ENCODE measurements at regions not wholly inside any gene's neighbourhood (a gene's known extent, or its start where the extent isn't known, plus 50 kb on each side); places are given as distances from the start of the nearest gene placed in this dataset.

DNA sequence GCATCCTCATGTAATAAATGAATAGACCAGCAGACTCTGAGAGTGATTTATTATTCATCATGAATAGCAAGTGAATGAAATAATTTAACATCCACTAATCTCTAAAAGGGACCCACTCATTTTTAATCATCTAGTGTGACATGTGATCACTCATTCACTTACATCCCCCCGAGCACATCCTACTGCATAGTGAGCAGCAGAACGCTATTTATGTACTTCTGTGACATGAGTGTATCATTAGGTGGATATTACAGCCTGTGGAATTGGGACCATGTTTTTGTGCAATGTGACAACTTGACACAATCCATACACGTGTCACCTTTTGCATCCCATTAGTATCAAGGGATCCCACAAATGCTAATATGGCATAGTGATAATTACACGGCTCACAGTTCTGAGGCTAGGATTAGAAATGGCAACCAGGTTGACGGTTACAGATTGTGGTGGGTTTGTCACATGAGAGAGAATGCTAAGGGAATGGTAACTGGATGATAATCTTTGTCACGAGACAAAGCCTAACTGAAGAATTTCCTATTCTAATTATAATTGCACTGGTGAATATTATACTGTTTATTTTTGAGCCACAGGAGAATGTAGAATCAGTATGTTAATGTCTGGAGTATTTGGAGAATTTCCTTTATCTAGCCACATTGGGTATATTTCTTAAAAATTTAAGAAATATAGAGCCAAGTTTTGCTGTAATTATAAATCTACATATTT lies 595.2 kb upstream of the TBL1XR1 start:
- CTCF ChIA-PET, result no interaction called here
- no TSS peak for BruUV-seq (replicated peaks)
- H3K36me3 ChIP-seq (ENCODE audit: low read depth), result no peaks in the 10 kb centered on the region
- H3K27me3 ChIP-seq (ENCODE audit: insufficient read depth, low read depth), result no peaks in the 10 kb centered on the region
- H3K27ac ChIP-seq, result no peak overlapping the region
- TF ChIP-seq, protein P1, sequence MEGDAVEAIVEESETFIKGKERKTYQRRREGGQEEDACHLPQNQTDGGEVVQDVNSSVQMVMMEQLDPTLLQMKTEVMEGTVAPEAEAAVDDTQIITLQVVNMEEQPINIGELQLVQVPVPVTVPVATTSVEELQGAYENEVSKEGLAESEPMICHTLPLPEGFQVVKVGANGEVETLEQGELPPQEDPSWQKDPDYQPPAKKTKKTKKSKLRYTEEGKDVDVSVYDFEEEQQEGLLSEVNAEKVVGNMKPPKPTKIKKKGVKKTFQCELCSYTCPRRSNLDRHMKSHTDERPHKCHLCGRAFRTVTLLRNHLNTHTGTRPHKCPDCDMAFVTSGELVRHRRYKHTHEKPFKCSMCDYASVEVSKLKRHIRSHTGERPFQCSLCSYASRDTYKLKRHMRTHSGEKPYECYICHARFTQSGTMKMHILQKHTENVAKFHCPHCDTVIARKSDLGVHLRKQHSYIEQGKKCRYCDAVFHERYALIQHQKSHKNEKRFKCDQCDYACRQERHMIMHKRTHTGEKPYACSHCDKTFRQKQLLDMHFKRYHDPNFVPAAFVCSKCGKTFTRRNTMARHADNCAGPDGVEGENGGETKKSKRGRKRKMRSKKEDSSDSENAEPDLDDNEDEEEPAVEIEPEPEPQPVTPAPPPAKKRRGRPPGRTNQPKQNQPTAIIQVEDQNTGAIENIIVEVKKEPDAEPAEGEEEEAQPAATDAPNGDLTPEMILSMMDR (conservative IDR thresholded peaks at IDR 0.05), result no peak
- TF ChIP-seq EZH2 (IDR thresholded peaks at IDR 0.05; ENCODE audit: low read depth), result no peak
- no peak overlapping the region for H2AFZ ChIP-seq
- no peaks in the 10 kb centered on the region for H3K4me1 ChIP-seq (replicated peaks; ENCODE audit: insufficient read depth)
- no peaks in the 10 kb centered on the region for H3K9me2 ChIP-seq (ENCODE audit: insufficient read depth)
- POLR2A ChIA-PET (ENCODE audit: unreplicated experiment), result no interaction called here
- no peaks in the 10 kb centered on the region for H3K79me2 ChIP-seq (ENCODE audit: low read depth)
- H3K4me2 ChIP-seq, result no peak overlapping the region
- DNase-seq, result no peak
- intact Hi-C loops (cut with micrococcal nuclease; ENCODE audit: unreplicated experiment), result no loop called here
- no peak overlapping the region for H3K4me3 ChIP-seq
- peaks cover 4% of the 10 kb centered on the region; the same call in 1 of the 2 replicates for H3K9me3 ChIP-seq (ENCODE audit: insufficient read depth, low read depth)
- H3F3A ChIP-seq (ENCODE audit: insufficient read depth, low read depth), result no peaks in the 10 kb centered on the region
- no peaks in the 10 kb centered on the region for H4K20me1 ChIP-seq (ENCODE audit: insufficient read depth)

DNA sequence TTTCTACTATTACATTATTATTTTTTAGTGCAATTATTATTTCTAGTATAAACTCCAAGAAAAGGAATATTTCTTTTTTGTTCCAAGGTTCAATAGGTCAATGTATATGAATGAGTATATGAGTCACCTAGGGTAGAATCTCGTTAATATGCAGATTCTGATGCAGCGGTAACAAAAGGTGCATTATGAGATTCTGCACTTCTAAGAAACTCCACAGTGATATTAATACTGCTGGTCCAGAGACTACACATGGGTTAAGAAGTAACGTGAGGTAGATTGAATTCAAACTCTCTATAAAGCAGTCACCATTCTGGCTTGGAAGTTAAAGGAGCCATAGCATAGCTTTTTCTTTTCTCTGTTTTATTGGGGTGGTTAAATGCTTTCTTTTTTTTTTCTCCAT lies 596.2 kb upstream of the TBL1XR1 start:
- Histone ChIP-seq H3K27me3 (ENCODE audit: insufficient read depth, low read depth) (no peaks in the 10 kb centered on the region), H3K9me2 (ENCODE audit: insufficient read depth) (no peaks in the 10 kb centered on the region), H3K27ac (no peak overlapping the region), H3K4me3 (no peak overlapping the region), H3K9me3 (ENCODE audit: insufficient read depth, low read depth) (peaks cover 4% of the 10 kb centered on the region; the same call in 1 of the 2 replicates), H3K36me3 (ENCODE audit: low read depth) (no peaks in the 10 kb centered on the region), H4K20me1 (ENCODE audit: insufficient read depth) (no peaks in the 10 kb centered on the region), H2AFZ (no peak overlapping the region), H3K4me1 (replicated peaks; ENCODE audit: insufficient read depth) (no peaks in the 10 kb centered on the region), H3K4me2 (no peak overlapping the region), H3K79me2 (ENCODE audit: low read depth) (no peaks in the 10 kb centered on the region), H3F3A (ENCODE audit: insufficient read depth, low read depth) (no peaks in the 10 kb centered on the region)
- POLR2A ChIA-PET (ENCODE audit: unreplicated experiment), result no interaction called here
- TF ChIP-seq, protein P1 (conservative IDR thresholded peaks at IDR 0.05), result no peak
- TF ChIP-seq EZH2 (IDR thresholded peaks at IDR 0.05; ENCODE audit: low read depth), result no peak
- intact Hi-C loops (cut with micrococcal nuclease; ENCODE audit: unreplicated experiment), result no loop called here
- DNase-seq, result no peak
- CTCF ChIA-PET, result no interaction called here
- no TSS peak for BruUV-seq (replicated peaks)

DNA sequence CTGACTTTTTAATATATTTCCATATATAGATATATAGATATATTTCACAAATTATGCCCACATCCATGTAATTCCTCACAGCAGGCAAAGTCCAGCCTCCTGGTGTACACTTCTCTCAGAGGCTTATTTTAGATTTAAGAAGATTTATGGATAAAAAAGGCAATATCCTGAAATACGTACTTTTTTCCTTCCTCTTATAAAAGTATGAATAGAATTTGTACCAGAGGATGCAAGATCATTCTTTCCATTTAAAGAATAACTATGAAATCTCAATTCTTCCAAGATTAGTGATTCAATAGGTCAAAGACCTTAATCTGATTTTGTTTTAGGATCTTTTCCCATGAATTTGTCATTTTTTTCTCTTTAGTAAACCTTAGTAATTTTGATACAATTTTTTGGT lies 597.9 kb upstream of the TBL1XR1 start:
- Histone ChIP-seq H3K27ac (no peak overlapping the region), H3F3A (ENCODE audit: insufficient read depth, low read depth) (no peaks in the 10 kb centered on the region), H4K20me1 (ENCODE audit: insufficient read depth) (no peaks in the 10 kb centered on the region), H3K4me3 (no peak overlapping the region), H2AFZ (no peak overlapping the region), H3K36me3 (ENCODE audit: low read depth) (no peaks in the 10 kb centered on the region), H3K9me2 (ENCODE audit: insufficient read depth) (no peaks in the 10 kb centered on the region), H3K4me2 (no peak overlapping the region), H3K4me1 (replicated peaks; ENCODE audit: insufficient read depth) (no peaks in the 10 kb centered on the region), H3K79me2 (ENCODE audit: low read depth) (no peaks in the 10 kb centered on the region), H3K27me3 (ENCODE audit: insufficient read depth, low read depth) (no peaks in the 10 kb centered on the region), H3K9me3 (ENCODE audit: insufficient read depth, low read depth) (peaks cover 4% of the 10 kb centered on the region; the same call in 1 of the 2 replicates)
- intact Hi-C loops (cut with micrococcal nuclease; ENCODE audit: unreplicated experiment), result no loop called here
- no peak for TF ChIP-seq EZH2 (IDR thresholded peaks at IDR 0.05; ENCODE audit: low read depth)
- TF ChIP-seq, protein P1 (conservative IDR thresholded peaks at IDR 0.05), result no peak
- DNase-seq, result no peak
- ChIA-PET POLR2A (ENCODE audit: unreplicated experiment) (no interaction called here), CTCF (no interaction called here)
- BruUV-seq (replicated peaks), result no TSS peak

All from PC-9 (cell line).